Subcutaneous abdominal adipose tissue (tissue), 5 donors: ENCODE measurements at regions not wholly inside any gene's neighbourhood (a gene's known extent, or its start where the extent isn't known, plus 50 kb on each side); places are given as distances from the start of the nearest gene placed in this dataset.
"Not testable (repeated sequence)": the region's sequence is repeated elsewhere in the genome, so short reads cannot be mapped to it uniquely, and the experiment has no call there.

ENCODE experiments used
- H3K27ac ChIP-seq: one replicate; pipeline ENCODE4 v1.7.0; 2013; ENCODE audit warnings: low read depth, mild to moderate bottlenecking, inconsistent platforms, low read length, moderate library complexity
- H3K27me3 ChIP-seq, 5 donors: one replicate each; pipeline ENCODE4 v1.7.0; 2013; ENCODE audit warnings: low read length in 5 of 5, inconsistent platforms in 1 of 5; ENCODE audit not compliant: control insufficient read depth in 5 of 5, insufficient read depth in 4 of 5
- H3K36me3 ChIP-seq, 5 donors: one replicate each; pipeline ENCODE4 v1.7.0; 2013; ENCODE audit warnings: low read length in 5 of 5; ENCODE audit not compliant: control insufficient read depth in 5 of 5, insufficient read depth in 5 of 5
- H3K4me1 ChIP-seq, 5 donors: one replicate each; pipeline ENCODE4 v1.7.0; 2013; ENCODE audit warnings: low read length in 5 of 5, mild to moderate bottlenecking in 3 of 5, moderate library complexity in 1 of 5; ENCODE audit not compliant: control insufficient read depth in 5 of 5, insufficient read depth in 5 of 5
- H3K4me3 ChIP-seq, 5 donors: one replicate each; pipeline ENCODE4 v1.7.0; 2013; ENCODE audit warnings: low read length in 5 of 5, low read depth in 1 of 5
- H3K9ac ChIP-seq, 5 donors: one replicate each; pipeline ENCODE4 v1.7.0; 2013; ENCODE audit warnings: low read length in 5 of 5, mild to moderate bottlenecking in 4 of 5, moderate library complexity in 3 of 5
- H3K9me3 ChIP-seq, 5 donors: one replicate each; pipeline ENCODE4 v1.7.0; 2013; ENCODE audit warnings: low read length in 5 of 5; ENCODE audit not compliant: control insufficient read depth in 5 of 5
- donor health status: healthy.
- donor health status: healthy.
- donor health status: healthy.
- donor health status: healthy.
- donor health status: healthy.

DNA sequence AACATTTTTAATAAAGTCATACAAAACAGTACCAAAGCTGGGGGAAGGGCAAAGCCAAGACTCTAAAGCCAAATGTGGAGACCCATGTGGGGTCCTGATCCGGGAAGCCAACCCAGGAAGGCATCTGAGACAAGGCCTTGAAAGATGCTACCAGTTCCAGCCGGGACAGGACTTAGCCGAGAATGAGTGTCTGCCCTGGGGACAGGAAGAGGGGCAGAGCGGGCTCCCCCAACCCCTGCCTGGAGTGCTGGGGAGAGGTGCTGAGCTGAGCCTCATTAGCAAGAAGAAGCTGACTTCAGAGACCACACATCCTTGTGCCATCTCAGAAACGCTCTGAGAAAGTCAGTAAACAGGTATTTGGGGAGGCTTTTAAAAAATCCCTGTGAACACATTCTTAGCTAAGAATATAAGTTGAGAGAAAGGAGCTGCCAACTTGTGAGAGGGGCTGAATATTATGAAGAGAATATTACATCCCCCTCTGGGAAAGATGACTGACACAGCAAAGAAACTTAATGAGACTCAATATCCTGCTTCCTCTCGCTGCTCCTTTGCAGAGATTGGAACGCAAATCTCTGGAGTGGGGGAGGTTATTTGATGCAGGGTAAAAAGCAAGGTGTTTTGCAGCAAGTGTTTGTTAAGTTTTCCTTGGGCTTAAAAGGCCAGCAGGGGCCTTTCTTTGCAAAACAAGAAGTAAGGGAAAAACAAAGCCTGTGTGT is 103.3 kb upstream of the KCND3 start:
- Histone ChIP-seq H3K9me3 (no peaks in the 10 kb centered on the region), H3K9ac (no peak overlapping the region), H3K27ac (no peak overlapping the region), H3K4me1 (no peaks in the 10 kb centered on the region), H3K27me3 (peaks cover 0 to 2% (median 0%) of the 10 kb centered on the region in 5 donors), H3K36me3 (no peaks in the 10 kb centered on the region), H3K4me3 (no peak overlapping the region)

DNA sequence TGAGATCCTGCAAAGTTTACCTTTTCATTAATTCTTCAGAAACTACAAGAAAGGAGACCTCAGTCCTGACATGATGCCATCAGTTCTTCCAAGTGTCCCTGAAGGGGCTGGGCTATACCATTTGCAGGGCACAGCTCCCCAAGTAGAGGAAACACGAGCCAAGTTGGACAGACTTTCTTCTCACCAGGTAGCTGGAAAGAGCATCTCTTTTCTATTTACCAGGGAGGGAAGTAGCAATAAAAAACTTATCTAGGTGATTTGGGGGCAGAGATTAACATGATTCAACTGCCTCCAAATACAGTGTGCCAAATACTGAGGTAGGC is 103.9 kb upstream of the KCND3 start:
- no peak overlapping the region for H3K9ac ChIP-seq
- no peak overlapping the region for H3K27ac ChIP-seq
- H3K4me3 ChIP-seq: no peak overlapping the region
- H3K9me3 ChIP-seq: no peaks in the 10 kb centered on the region
- no peaks in the 10 kb centered on the region for H3K4me1 ChIP-seq
- peaks cover 0 to 2% (median 0%) of the 10 kb centered on the region in 5 donors for H3K27me3 ChIP-seq
- H3K36me3 ChIP-seq: no peaks in the 10 kb centered on the region

DNA sequence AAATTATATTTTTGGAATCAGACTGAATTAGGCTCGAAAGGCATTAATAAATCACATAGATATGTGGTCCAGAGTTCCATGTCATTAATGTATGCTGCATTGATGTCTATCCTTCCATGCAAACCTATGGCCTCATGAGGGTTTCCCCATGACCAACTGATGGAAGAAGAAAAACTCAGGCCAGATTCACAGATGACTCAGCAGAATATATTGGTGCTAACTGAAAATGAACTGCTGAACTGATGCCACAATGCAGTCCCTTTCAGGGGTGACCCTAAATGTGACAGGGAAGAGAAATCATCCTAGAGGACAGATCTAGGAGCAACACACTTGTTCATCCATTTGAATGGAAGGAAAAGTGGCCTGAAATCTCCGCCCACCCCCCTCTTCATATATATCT is 110.5 kb upstream of the KCND3 start:
- no peaks in the 10 kb centered on the region for H3K36me3 ChIP-seq
- H3K4me3 ChIP-seq: no peak overlapping the region
- H3K9me3 ChIP-seq: peaks cover 0 to 6% (median 0%) of the 10 kb centered on the region in 5 donors
- no peak overlapping the region for H3K27ac ChIP-seq
- no peak overlapping the region for H3K9ac ChIP-seq
- H3K27me3 ChIP-seq: no peaks in the 10 kb centered on the region
- no peaks in the 10 kb centered on the region for H3K4me1 ChIP-seq

DNA sequence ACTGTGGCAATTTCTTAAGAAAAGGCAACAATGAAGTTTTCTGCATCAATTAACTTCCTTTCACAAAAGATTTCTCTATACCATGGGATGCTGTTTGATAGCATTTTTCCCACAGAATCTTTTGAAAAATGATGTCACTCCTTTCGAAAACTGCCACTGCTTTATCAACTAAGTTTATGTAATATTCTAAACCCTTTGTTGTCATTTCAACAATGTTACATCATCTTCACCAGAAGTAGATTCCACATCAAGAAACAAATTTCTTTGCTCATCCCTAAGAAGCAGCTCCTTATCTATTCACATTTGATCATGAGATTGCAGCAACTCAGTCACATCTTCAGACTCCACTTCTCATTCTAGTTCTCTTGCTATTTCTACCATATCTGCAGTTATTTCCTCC is 116.1 kb upstream of the KCND3 start:
- Histone ChIP-seq H3K9ac (no peak overlapping the region), H3K36me3 (no peaks in the 10 kb centered on the region), H3K9me3 (peaks cover 0 to 10% (median 2%) of the 10 kb centered on the region in 5 donors), H3K27me3 (no peaks in the 10 kb centered on the region), H3K4me1 (peaks cover 0 to 5% (median 0%) of the 10 kb centered on the region in 5 donors), H3K27ac (no peak overlapping the region), H3K4me3 (no peak overlapping the region)

DNA sequence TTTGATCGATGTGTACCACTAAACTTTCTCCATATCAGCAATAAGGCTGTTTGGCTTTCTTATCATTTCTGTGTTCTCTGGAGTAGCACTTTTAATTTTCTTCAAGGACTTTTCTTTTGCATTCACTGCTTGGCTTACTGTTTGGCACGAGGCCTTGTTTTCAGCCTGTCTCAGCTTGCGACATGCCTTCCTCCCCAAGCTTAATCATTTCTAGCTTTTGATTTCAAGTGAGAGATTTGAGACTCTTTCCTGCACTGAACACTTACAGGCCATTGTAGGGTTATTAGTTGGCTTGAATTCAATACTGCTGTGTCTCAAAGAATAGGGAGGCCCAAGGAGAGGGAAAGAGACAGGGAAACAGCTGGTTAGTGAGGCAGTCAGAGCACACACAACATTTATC is 120.6 kb upstream of the KCND3 start:
- no peak overlapping the region for H3K27ac ChIP-seq
- no peaks in the 10 kb centered on the region for H3K36me3 ChIP-seq
- H3K9ac ChIP-seq: no peak overlapping the region
- peaks cover 0 to 5% (median 0%) of the 10 kb centered on the region in 5 donors for H3K4me1 ChIP-seq
- H3K27me3 ChIP-seq: no peaks in the 10 kb centered on the region
- H3K4me3 ChIP-seq: no peak overlapping the region
- peaks cover 0 to 4% (median 2%) of the 10 kb centered on the region in 5 donors for H3K9me3 ChIP-seq

DNA sequence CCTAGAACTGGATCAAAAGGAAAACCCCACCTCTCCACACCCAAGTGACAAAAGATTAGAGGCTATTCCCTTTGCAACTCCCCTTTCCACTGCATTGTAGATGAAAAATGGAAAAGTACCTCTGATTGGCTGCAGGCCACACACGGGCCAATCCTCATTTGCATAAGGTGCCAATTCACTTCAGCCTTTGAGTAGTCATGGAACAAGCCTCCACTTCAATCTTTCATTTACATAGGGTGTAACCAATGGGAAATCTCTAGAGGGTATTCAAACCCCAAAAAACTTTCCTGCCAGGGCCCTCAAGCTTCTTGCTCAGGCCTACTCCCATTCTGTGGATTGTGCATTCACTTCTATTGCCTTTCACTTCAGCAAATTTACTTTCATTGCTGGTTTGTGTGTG is 122.3 kb upstream of the KCND3 start:
- peaks cover 0 to 5% (median 0%) of the 10 kb centered on the region in 5 donors for H3K4me1 ChIP-seq
- no peak overlapping the region for H3K9ac ChIP-seq
- H3K36me3 ChIP-seq: no peaks in the 10 kb centered on the region
- H3K9me3 ChIP-seq: peaks cover 0 to 4% (median 0%) of the 10 kb centered on the region in 5 donors
- H3K27me3 ChIP-seq: no peaks in the 10 kb centered on the region
- H3K27ac ChIP-seq: no peak overlapping the region
- no peak overlapping the region for H3K4me3 ChIP-seq

DNA sequence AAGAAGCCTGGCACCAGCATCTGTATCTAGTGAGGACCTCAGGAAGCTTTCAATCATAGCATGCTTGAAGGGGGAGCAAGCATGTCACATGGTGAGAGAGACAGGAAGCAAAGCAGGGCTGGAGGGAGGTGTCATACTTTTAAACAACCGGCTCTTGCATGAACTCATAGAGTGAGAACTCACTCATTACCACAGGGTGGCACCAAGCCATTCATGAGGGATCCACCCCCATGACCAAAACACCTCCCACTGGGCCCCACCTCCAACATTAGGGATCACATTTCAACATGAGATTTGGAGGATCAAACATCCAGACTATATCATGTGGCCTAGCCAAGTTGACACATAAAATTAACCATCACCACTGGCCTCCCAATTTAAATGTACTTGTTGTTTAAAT is 125.1 kb upstream of the KCND3 start:
- H3K9ac ChIP-seq: no peak overlapping the region
- no peaks in the 10 kb centered on the region for H3K36me3 ChIP-seq
- no peak overlapping the region for H3K27ac ChIP-seq
- no peaks in the 10 kb centered on the region for H3K27me3 ChIP-seq
- no peak overlapping the region for H3K4me3 ChIP-seq
- H3K4me1 ChIP-seq: peaks cover 0 to 5% (median 0%) of the 10 kb centered on the region in 5 donors
- H3K9me3 ChIP-seq: peaks cover 0 to 5% (median 0%) of the 10 kb centered on the region in 5 donors

DNA sequence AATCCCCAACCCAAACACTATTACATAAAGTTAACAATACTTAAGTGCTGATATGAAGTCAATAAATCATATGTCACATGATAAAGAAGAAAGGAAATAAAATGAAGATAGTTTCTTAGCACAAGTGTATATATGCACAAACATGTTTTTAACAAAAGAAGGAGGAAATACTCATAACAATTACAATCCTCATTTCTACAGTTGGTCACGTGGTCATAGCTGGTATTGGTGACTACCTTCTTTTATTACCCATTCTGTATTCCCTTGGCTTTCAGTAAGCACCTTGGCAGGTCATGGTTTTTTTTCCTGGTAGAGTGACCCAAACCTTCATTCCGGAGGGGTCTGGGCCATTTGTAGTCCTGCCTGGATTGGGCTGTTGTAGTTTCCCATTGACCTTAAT is 137.1 kb upstream of the KCND3 start:
- Histone ChIP-seq H3K9ac (no peak overlapping the region), H3K4me1 (no peaks in the 10 kb centered on the region), H3K9me3 (no peaks in the 10 kb centered on the region), H3K4me3 (no peak overlapping the region), H3K27ac (no peak overlapping the region), H3K27me3 (no peaks in the 10 kb centered on the region), H3K36me3 (no peaks in the 10 kb centered on the region)

DNA sequence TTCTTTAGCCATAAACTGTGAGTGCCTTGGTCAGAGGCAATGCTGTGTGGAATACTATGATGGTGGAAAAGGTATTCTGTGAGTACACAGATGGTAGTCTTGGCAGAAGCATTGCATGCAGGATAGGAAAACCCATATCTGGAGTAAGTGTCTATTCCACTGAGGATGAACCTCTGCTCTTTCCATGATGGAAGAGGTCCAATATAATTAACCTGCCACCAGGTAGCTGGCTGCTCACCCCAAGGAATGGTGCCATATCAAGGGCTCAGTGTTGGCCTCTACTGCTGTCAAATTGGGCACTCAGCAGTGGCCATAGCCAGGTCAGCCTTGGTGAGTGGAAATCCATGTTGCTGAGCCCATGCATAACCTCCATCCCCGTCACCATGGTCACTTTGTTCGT is 138.1 kb upstream of the KCND3 start:
- H3K36me3 ChIP-seq, H3K9me3 ChIP-seq, H3K4me3 ChIP-seq, H3K27ac ChIP-seq, H3K9ac ChIP-seq, H3K4me1 ChIP-seq, H3K27me3 ChIP-seq: not testable (repeated sequence)

DNA sequence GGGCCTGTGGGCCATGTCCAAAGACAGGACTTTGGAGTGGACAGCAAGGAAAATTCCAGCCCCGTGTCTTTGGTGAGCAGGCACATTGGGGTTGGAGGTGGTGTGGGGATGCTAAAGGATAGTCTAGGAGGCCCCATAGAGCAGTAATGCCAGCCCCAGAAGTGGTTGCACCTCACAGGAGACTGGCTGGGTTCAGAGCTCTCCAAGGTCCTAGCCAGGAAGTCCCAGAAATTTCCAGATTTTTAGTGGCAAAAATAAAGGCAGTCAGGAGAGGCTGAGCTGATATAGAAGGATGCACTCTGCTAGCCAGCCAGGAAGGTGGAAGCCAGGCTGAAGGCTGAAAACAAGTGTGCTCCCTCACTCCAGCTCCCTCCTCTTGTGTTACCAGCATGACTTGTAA is 144.0 kb upstream of the KCND3 start:
- H3K9ac ChIP-seq: no peak overlapping the region
- no peak overlapping the region for H3K27ac ChIP-seq
- H3K27me3 ChIP-seq: no peaks in the 10 kb centered on the region
- H3K4me3 ChIP-seq: no peak overlapping the region
- H3K4me1 ChIP-seq: no peaks in the 10 kb centered on the region
- no peaks in the 10 kb centered on the region for H3K36me3 ChIP-seq
- H3K9me3 ChIP-seq: no peaks in the 10 kb centered on the region
